Neural progenitor cell (in vitro differentiated cells): ENCODE measurements at regions not wholly inside any gene's neighbourhood (a gene's known extent, or its start where the extent isn't known, plus 50 kb on each side); places are given as distances from the start of the nearest gene placed in this dataset.

Experiments used
- DNase-seq: peaks from one replicate; pipeline ENCODE4 v3.0.0-alpha.2; 2016; ENCODE audit warnings: low spot score
- H2AFZ ChIP-seq: fragments of 200-600 bp; sonication (generic); replicated peaks from 2 replicates; pipeline ENCODE4 v1.6.1; 2016; ENCODE audit warnings: antibody characterized with exemption
- H3F3A ChIP-seq: fragments of 200-600 bp; sonication (generic); 2 replicates; pipeline ENCODE4 v1.6.1; 2016; ENCODE audit warnings: antibody characterized with exemption, low read depth
- H3K27ac ChIP-seq: fragments of 200-600 bp; sonication (generic); 2 replicates; pipeline ENCODE4 v1.5.1; 2016; ENCODE audit warnings: mild to moderate bottlenecking
- H3K27me3 ChIP-seq: fragments of 200-600 bp; sonication (generic); 2 replicates; pipeline ENCODE4 v1.6.1; 2016; ENCODE audit warnings: mild to moderate bottlenecking, moderate library complexity
- H3K36me3 ChIP-seq: fragments of 200-600 bp; sonication (generic); 2 replicates; pipeline ENCODE4 v1.5.1; 2016
- H3K4me1 ChIP-seq: fragments of 200-600 bp; sonication (generic); 2 replicates; pipeline ENCODE4 v1.6.1; 2016; ENCODE audit warnings: mixed run types
- H3K4me2 ChIP-seq: fragments of 200-600 bp; sonication (generic); 2 replicates; pipeline ENCODE4 v1.6.1; 2016
- H3K4me3 ChIP-seq: fragments of 200-600 bp; sonication (generic); 2 replicates; pipeline ENCODE4 v1.5.1; 2016
- H3K79me2 ChIP-seq: fragments of 200-600 bp; sonication (generic); 2 replicates; pipeline ENCODE4 v1.6.1; 2016; ENCODE audit warnings: low read depth
- H3K9ac ChIP-seq: fragments of 200-600 bp; sonication (generic); 2 replicates; pipeline ENCODE4 v1.6.1; 2016
- H3K9me3 ChIP-seq: fragments of 200-600 bp; sonication (generic); 2 replicates; pipeline ENCODE4 v1.5.1; 2016; ENCODE audit warnings: low read depth
- H4K20me1 ChIP-seq: fragments of 200-600 bp; sonication (generic); 2 replicates; pipeline ENCODE4 v1.6.1; 2016; ENCODE audit warnings: low read depth
- H3K27ac Mint-ChIP-seq: 3 replicates; pipeline ENCODE4 v1.8.0; 2021; ENCODE audit warnings: mixed read lengths
- H3K27me3 Mint-ChIP-seq: 2 replicates; pipeline ENCODE4 v1.8.0; 2022; ENCODE audit warnings: low read depth, mild to moderate bottlenecking, inconsistent platforms, moderate library complexity, mixed read lengths; ENCODE audit not compliant: insufficient read depth
- H3K36me3 Mint-ChIP-seq: 3 replicates; pipeline ENCODE4 v1.8.0; 2021; ENCODE audit warnings: mixed read lengths
- H3K4me1 Mint-ChIP-seq: 3 replicates; pipeline ENCODE4 v1.8.0; 2021; ENCODE audit warnings: mixed read lengths
- H3K4me3 Mint-ChIP-seq: 3 replicates; pipeline ENCODE4 v1.8.0; 2021; ENCODE audit warnings: mild to moderate bottlenecking, moderate library complexity, mixed read lengths
- H3K9me3 Mint-ChIP-seq: 3 replicates; pipeline ENCODE4 v1.8.0; 2020; ENCODE audit warnings: mixed read lengths
- EZH2 ChIP-seq: fragments of 200-600 bp; sonication (generic); IDR thresholded peaks from 2 replicates; pipeline ENCODE4 v1.6.1; 2017; ENCODE audit warnings: antibody characterized with exemption, mild to moderate bottlenecking, moderate library complexity
- EZH2phosphoT487 ChIP-seq: fragments of 200-600 bp; sonication (generic); IDR thresholded peaks from 2 replicates; pipeline ENCODE4 v1.6.1; 2017; ENCODE audit warnings: antibody characterized with exemption
- TF ChIP-seq, protein P1 (sequence below): fragments of 200-600 bp; sonication (generic); IDR thresholded peaks from 2 replicates; pipeline ENCODE4 v1.5.1; 2017; ENCODE audit warnings: antibody characterized with exemption, mild to moderate bottlenecking

DNA sequence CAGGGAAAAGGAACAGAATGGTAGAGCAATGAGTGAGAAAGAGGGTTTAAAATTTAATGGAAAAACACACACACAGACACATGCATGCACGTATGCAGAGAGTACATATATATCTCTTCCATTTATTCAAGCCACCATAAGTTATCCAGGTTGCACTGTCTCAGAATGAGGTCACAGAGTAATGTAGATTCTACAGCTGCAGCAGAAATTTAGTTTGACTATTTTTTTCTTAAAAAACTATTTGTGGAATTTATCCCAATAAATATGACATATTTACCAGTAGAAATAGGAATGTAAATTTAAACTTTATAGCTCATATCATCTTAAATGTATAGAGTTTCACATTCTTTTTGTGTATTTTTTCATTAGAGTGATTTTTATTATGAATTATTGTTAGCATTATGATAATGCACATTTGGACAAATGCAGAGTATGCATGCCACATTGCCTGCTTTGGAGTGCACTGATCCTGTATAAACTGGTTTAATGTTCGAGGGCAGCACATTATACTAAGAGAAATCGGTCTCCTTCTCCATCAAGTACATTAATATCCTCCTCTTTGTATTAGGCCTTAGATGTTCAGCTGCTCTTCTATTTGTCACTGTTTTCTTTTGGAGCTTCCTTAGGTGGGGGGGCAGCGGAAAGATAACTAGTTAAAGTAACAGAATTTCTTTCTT is 216.3 kb upstream of the TARS1 start:
- Histone ChIP-seq H3K27ac (no peak overlapping the region), H3F3A (peaks cover 18% of the 10 kb centered on the region), H3K27me3 (no peaks in the 10 kb centered on the region), H3K4me1 (peaks cover 25% of the 10 kb centered on the region), H4K20me1 (no peaks in the 10 kb centered on the region), H3K9me3 (no peaks in the 10 kb centered on the region), H3K79me2 (no peaks in the 10 kb centered on the region), H2AFZ (no peak overlapping the region), H3K4me2 (no peak overlapping the region), H3K4me3 (no peak overlapping the region), H3K9ac (no peak overlapping the region), H3K36me3 (no peaks in the 10 kb centered on the region)
- H3K27ac Mint-ChIP-seq: no peak overlapping the region
- no peak for TF ChIP-seq EZH2
- TF ChIP-seq EZH2phosphoT487: no peak
- TF ChIP-seq, protein P1, sequence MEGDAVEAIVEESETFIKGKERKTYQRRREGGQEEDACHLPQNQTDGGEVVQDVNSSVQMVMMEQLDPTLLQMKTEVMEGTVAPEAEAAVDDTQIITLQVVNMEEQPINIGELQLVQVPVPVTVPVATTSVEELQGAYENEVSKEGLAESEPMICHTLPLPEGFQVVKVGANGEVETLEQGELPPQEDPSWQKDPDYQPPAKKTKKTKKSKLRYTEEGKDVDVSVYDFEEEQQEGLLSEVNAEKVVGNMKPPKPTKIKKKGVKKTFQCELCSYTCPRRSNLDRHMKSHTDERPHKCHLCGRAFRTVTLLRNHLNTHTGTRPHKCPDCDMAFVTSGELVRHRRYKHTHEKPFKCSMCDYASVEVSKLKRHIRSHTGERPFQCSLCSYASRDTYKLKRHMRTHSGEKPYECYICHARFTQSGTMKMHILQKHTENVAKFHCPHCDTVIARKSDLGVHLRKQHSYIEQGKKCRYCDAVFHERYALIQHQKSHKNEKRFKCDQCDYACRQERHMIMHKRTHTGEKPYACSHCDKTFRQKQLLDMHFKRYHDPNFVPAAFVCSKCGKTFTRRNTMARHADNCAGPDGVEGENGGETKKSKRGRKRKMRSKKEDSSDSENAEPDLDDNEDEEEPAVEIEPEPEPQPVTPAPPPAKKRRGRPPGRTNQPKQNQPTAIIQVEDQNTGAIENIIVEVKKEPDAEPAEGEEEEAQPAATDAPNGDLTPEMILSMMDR: no peak
- no peak for DNase-seq
- no peak overlapping the region for H3K4me3 Mint-ChIP-seq
- no peaks in the 10 kb centered on the region for H3K36me3 Mint-ChIP-seq
- H3K4me1 Mint-ChIP-seq: no peaks in the 10 kb centered on the region
- no peaks in the 10 kb centered on the region for H3K9me3 Mint-ChIP-seq
- peaks cover 5% of the 10 kb centered on the region for H3K27me3 Mint-ChIP-seq

DNA sequence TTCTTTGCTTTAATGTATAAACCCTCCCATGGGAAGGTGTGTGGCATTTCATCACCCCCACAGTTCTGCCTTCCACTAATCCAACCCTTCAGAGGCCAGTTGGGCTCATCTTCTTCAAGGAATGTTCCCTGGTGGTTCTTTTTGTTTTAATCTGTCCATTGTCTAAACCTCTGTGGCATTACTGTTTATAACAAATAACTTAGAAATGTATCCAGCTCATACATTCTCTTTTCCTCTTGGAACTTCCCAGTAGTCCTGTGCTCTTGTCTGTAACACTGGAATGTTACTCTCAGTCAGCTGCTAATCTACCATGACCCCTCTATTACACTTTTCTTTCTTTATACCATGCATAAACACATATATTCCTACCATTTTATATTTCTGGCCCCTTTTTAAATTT is 213.5 kb upstream of the TARS1 start:
- TF ChIP-seq, protein P1: no peak
- TF ChIP-seq EZH2 (no peak), EZH2phosphoT487 (no peak)
- Mint-ChIP-seq H3K27me3 (peaks cover 3% of the 10 kb centered on the region), H3K9me3 (no peaks in the 10 kb centered on the region), H3K27ac (no peak overlapping the region), H3K4me3 (no peak overlapping the region), H3K4me1 (no peaks in the 10 kb centered on the region), H3K36me3 (no peaks in the 10 kb centered on the region)
- peak overlapping the region; percentile 39 for H3K4me2 ChIP-seq
- H4K20me1 ChIP-seq: no peaks in the 10 kb centered on the region
- H2AFZ ChIP-seq: no peak overlapping the region
- no peaks in the 10 kb centered on the region for H3K9me3 ChIP-seq
- no peak overlapping the region for H3K9ac ChIP-seq
- no peaks in the 10 kb centered on the region for H3K27me3 ChIP-seq
- no peak overlapping the region for H3K4me3 ChIP-seq
- no peaks in the 10 kb centered on the region for H3K36me3 ChIP-seq
- peaks cover 23% of the 10 kb centered on the region for H3F3A ChIP-seq
- peaks cover 38% of the 10 kb centered on the region for H3K4me1 ChIP-seq
- H3K27ac ChIP-seq: peak overlapping the region; percentile 89
- H3K79me2 ChIP-seq: no peaks in the 10 kb centered on the region
- DNase-seq: no peak

DNA sequence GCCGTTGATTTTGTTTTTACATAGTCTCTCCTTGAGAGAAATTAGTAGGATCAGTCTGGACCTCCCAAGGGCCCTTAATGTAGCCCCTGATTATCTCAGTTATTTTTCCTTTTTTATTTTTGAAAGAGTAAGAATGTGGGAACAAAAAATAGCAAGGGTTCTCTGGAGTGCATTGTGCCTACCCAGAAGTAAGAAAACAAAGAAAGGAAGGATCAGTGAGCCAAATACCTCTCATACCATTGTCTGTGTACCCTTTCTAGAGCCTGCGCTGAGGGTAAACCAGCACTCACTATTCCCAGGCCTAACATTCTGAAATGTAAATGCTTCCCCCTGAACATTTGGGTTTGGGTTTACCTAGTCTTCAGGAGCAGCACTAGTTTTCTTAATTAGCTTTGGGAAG is 213.0 kb upstream of the TARS1 start:
- no peak for TF ChIP-seq EZH2
- TF ChIP-seq EZH2phosphoT487: no peak
- Mint-ChIP-seq H3K4me3 (no peak overlapping the region), H3K9me3 (no peaks in the 10 kb centered on the region), H3K36me3 (no peaks in the 10 kb centered on the region), H3K27me3 (peaks cover 3% of the 10 kb centered on the region), H3K27ac (no peak overlapping the region), H3K4me1 (no peaks in the 10 kb centered on the region)
- H3F3A ChIP-seq: peaks cover 23% of the 10 kb centered on the region
- H3K27me3 ChIP-seq: no peaks in the 10 kb centered on the region
- peak overlapping the region; percentile 39 for H3K4me2 ChIP-seq
- H3K27ac ChIP-seq: peak overlapping the region; percentile 89
- no peaks in the 10 kb centered on the region for H4K20me1 ChIP-seq
- peaks cover 38% of the 10 kb centered on the region for H3K4me1 ChIP-seq
- no peak overlapping the region for H3K9ac ChIP-seq
- H3K36me3 ChIP-seq: no peaks in the 10 kb centered on the region
- peak overlapping the region; percentile 29 for H2AFZ ChIP-seq
- H3K4me3 ChIP-seq: no peak overlapping the region
- H3K79me2 ChIP-seq: no peaks in the 10 kb centered on the region
- peak; percentile 58 for DNase-seq
- H3K9me3 ChIP-seq: no peaks in the 10 kb centered on the region

DNA sequence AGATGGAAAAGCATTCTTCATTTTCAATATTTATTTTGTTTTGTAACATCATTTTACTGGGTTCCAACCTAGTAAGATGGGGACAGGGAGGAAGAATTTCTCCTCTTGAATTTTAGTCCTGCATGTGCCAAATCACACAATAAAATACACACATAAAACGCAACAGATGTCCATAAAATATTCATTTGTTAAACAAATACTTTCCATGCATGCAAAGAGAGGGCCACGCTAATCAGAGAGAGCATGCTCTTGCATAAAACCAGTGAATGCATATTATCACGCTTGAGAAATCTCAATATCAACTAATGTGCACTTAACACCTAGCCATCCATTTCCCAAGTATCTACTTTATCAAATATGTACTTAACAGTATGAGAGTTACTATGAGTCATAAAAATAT is 212.6 kb upstream of the TARS1 start:
- Histone ChIP-seq H4K20me1 (no peaks in the 10 kb centered on the region), H3K4me3 (no peak overlapping the region), H2AFZ (peak overlapping the region; percentile 29), H3K27ac (peak overlapping the region; percentile 89), H3K9me3 (no peaks in the 10 kb centered on the region), H3K4me1 (peaks cover 38% of the 10 kb centered on the region), H3K4me2 (peak overlapping the region; percentile 39), H3K9ac (no peak overlapping the region), H3K79me2 (no peaks in the 10 kb centered on the region), H3K36me3 (no peaks in the 10 kb centered on the region), H3K27me3 (no peaks in the 10 kb centered on the region), H3F3A (peaks cover 23% of the 10 kb centered on the region)
- H3K27me3 Mint-ChIP-seq: peaks cover 3% of the 10 kb centered on the region
- H3K36me3 Mint-ChIP-seq: no peaks in the 10 kb centered on the region
- no peak overlapping the region for H3K27ac Mint-ChIP-seq
- TF ChIP-seq EZH2phosphoT487 (no peak), EZH2 (no peak)
- TF ChIP-seq, protein P1: no peak
- DNase-seq: no peak
- no peaks in the 10 kb centered on the region for H3K4me1 Mint-ChIP-seq
- no peaks in the 10 kb centered on the region for H3K9me3 Mint-ChIP-seq
- H3K4me3 Mint-ChIP-seq: no peak overlapping the region
